Astrocyte (in vitro differentiated cells and primary cell): ENCODE measurements at regions not wholly inside any gene's neighbourhood (a gene's known extent, or its start where the extent isn't known, plus 50 kb on each side); places are given as distances from the start of the nearest gene placed in this dataset.

ENCODE experiments used
- DNase-seq: peaks from one replicate; pipeline ENCODE4 v3.0.0-alpha.2; 2010; ENCODE audit warnings: low read depth
- FAIRE-seq: peaks from 2 replicates; lab custom pipeline; 2011; peaks lifted over from hg19 to GRCh38; lab: Jason Lieb, UNC
- H2AFZ ChIP-seq: 2 replicates; pipeline ENCODE4 v1.6.0; 2012; ENCODE audit warnings: low read depth, low read length, inconsistent platforms
- H3K27ac ChIP-seq: 2 replicates; pipeline ENCODE4 v1.5.1; 2011; ENCODE audit warnings: low read depth, low read length, inconsistent platforms
- H3K27me3 ChIP-seq: 2 replicates; pipeline ENCODE4 v1.6.0; 2011; ENCODE audit warnings: low read length, inconsistent platforms; ENCODE audit not compliant: insufficient read depth
- H3K36me3 ChIP-seq: 2 replicates; pipeline ENCODE4 v1.5.1; 2011; ENCODE audit warnings: low read length, inconsistent platforms; ENCODE audit not compliant: insufficient read depth
- H3K4me1 ChIP-seq: 2 replicates; pipeline ENCODE4 v1.5.1; 2011; ENCODE audit warnings: low read length, inconsistent platforms; ENCODE audit not compliant: insufficient read depth
- H3K4me2 ChIP-seq: 2 replicates; pipeline ENCODE4 v1.6.0; 2012; ENCODE audit warnings: low read length, inconsistent platforms
- H3K4me3 ChIP-seq: 2 replicates; pipeline ENCODE4 v1.5.1; 2011; ENCODE audit warnings: low read depth, mild to moderate bottlenecking, low read length, inconsistent platforms; ENCODE audit not compliant: insufficient read depth
- H3K79me2 ChIP-seq: 2 replicates; pipeline ENCODE4 v1.6.0; 2012; ENCODE audit warnings: mild to moderate bottlenecking, low read length, inconsistent platforms; ENCODE audit not compliant: insufficient read depth
- H3K9ac ChIP-seq: 2 replicates; pipeline ENCODE4 v1.6.0; 2012; ENCODE audit warnings: mild to moderate bottlenecking, low read length, inconsistent platforms
- H3K9me3 ChIP-seq: 2 replicates; pipeline ENCODE4 v1.5.1; 2012; ENCODE audit warnings: low read depth, mild to moderate bottlenecking, low read length, inconsistent platforms; ENCODE audit not compliant: insufficient read depth
- H4K20me1 ChIP-seq: 2 replicates; pipeline ENCODE4 v1.6.0; 2012; ENCODE audit warnings: low read length, inconsistent platforms; ENCODE audit not compliant: insufficient read depth
- H3K27ac Mint-ChIP-seq: one replicate; pipeline ENCODE4 v1.8.0; 2021; ENCODE audit warnings: mild to moderate bottlenecking, mixed read lengths; ENCODE audit not compliant: unreplicated experiment
- H3K27me3 Mint-ChIP-seq: one replicate; pipeline ENCODE4 v1.8.0; 2021; ENCODE audit warnings: low read depth, mixed read lengths; ENCODE audit not compliant: unreplicated experiment
- H3K36me3 Mint-ChIP-seq: one replicate; pipeline ENCODE4 v1.8.0; 2021; ENCODE audit warnings: low read depth, mixed read lengths; ENCODE audit not compliant: unreplicated experiment
- H3K4me1 Mint-ChIP-seq: one replicate; pipeline ENCODE4 v1.8.0; 2021; ENCODE audit warnings: low read depth, mixed read lengths; ENCODE audit not compliant: unreplicated experiment
- H3K4me3 Mint-ChIP-seq: one replicate; pipeline ENCODE4 v1.8.0; 2021; ENCODE audit warnings: mild to moderate bottlenecking, moderate library complexity, mixed read lengths; ENCODE audit not compliant: unreplicated experiment
- H3K9me3 Mint-ChIP-seq: one replicate; pipeline ENCODE4 v1.8.0; 2021; ENCODE audit warnings: mild to moderate bottlenecking, mixed read lengths; ENCODE audit not compliant: unreplicated experiment
- EZH2 ChIP-seq: IDR thresholded peaks from 2 replicates; pipeline ENCODE4 v1.6.1; 2012; ENCODE audit warnings: mild to moderate bottlenecking, low read length, inconsistent platforms; ENCODE audit not compliant: insufficient read depth
- TF ChIP-seq, protein P1 (sequence below): IDR thresholded peaks from 2 replicates; pipeline ENCODE4 v1.5.1; 2011; ENCODE audit warnings: low read depth, mild to moderate bottlenecking, inconsistent platforms, low read length, moderate library complexity; ENCODE audit not compliant: insufficient read depth

DNA sequence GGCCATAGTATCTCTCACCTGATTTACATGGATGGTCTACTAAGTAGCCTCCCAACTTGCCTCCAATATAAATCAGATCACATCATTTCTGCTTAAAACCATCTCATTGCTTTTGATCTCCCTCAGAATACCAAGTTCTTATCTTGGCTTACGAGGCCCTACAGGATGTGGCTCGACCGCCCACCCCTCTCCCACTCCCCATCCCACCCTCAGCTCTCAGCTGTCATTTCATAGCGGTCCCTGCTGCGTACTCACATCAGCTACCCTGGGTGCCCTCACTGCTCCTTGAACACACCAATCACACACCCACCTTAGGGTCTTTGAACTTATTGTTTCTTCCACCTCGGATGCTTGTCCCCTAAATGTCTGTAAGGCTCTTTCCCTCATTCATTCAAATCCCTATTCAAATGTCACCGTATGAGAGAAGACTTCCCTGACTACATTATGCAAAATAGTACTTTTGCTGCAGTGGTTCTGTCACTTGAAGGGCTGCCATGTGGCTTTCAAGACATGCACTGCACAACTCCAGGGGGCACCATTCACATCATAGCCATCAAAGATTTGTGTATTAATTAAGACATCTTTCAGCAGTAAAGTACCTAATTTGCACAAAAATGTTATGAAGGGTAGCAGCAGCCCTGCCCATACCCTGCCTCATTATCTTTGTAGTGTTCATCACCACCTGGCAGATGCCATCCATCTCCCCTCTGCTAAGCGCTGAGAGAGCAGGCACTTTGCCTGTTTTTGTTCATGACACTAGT, 171.1 kb downstream of the ENC1 start:
- no peaks in the 10 kb centered on the region for H3K36me3 ChIP-seq
- H3K4me1 ChIP-seq = no peaks in the 10 kb centered on the region
- H3K4me2 ChIP-seq = no peak overlapping the region
- Mint-ChIP-seq H3K27me3 (no peaks in the 10 kb centered on the region), H3K9me3 (peaks cover 1% of the 10 kb centered on the region), H3K4me3 (no peak overlapping the region), H3K27ac (no peak overlapping the region), H3K36me3 (no peaks in the 10 kb centered on the region), H3K4me1 (peaks cover 6% of the 10 kb centered on the region)
- no peak overlapping the region for H3K27ac ChIP-seq
- no peak for DNase-seq
- no peaks in the 10 kb centered on the region for H4K20me1 ChIP-seq
- no peak overlapping the region for H3K9ac ChIP-seq
- H2AFZ ChIP-seq = no peak overlapping the region
- H3K27me3 ChIP-seq = no peaks in the 10 kb centered on the region
- H3K9me3 ChIP-seq = no peaks in the 10 kb centered on the region
- no peak for TF ChIP-seq EZH2
- TF ChIP-seq, protein P1, sequence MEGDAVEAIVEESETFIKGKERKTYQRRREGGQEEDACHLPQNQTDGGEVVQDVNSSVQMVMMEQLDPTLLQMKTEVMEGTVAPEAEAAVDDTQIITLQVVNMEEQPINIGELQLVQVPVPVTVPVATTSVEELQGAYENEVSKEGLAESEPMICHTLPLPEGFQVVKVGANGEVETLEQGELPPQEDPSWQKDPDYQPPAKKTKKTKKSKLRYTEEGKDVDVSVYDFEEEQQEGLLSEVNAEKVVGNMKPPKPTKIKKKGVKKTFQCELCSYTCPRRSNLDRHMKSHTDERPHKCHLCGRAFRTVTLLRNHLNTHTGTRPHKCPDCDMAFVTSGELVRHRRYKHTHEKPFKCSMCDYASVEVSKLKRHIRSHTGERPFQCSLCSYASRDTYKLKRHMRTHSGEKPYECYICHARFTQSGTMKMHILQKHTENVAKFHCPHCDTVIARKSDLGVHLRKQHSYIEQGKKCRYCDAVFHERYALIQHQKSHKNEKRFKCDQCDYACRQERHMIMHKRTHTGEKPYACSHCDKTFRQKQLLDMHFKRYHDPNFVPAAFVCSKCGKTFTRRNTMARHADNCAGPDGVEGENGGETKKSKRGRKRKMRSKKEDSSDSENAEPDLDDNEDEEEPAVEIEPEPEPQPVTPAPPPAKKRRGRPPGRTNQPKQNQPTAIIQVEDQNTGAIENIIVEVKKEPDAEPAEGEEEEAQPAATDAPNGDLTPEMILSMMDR = no peak
- H3K4me3 ChIP-seq = no peak overlapping the region
- FAIRE-seq = no peak
- H3K79me2 ChIP-seq = no peaks in the 10 kb centered on the region

GRCh38 chr5:74468421-74468820, 172.1 kb downstream of the ENC1 start:
- H3K9me3 ChIP-seq = no peaks in the 10 kb centered on the region
- H2AFZ ChIP-seq = no peak overlapping the region
- H3K4me1 ChIP-seq = no peaks in the 10 kb centered on the region
- no peak for FAIRE-seq
- H3K27me3 Mint-ChIP-seq = no peaks in the 10 kb centered on the region
- no peak for TF ChIP-seq EZH2
- TF ChIP-seq, protein P1 = no peak
- H3K4me1 Mint-ChIP-seq = peaks cover 6% of the 10 kb centered on the region
- H3K27me3 ChIP-seq = no peaks in the 10 kb centered on the region
- H3K79me2 ChIP-seq = no peaks in the 10 kb centered on the region
- H3K36me3 ChIP-seq = no peaks in the 10 kb centered on the region
- no peak overlapping the region for H3K9ac ChIP-seq
- H3K36me3 Mint-ChIP-seq = no peaks in the 10 kb centered on the region
- no peak overlapping the region for H3K4me3 ChIP-seq
- no peak overlapping the region for H3K4me3 Mint-ChIP-seq
- H3K27ac Mint-ChIP-seq = no peak overlapping the region
- DNase-seq = no peak
- H4K20me1 ChIP-seq = no peaks in the 10 kb centered on the region
- H3K4me2 ChIP-seq = no peak overlapping the region
- no peak overlapping the region for H3K27ac ChIP-seq
- peaks cover 1% of the 10 kb centered on the region for H3K9me3 Mint-ChIP-seq

DNA sequence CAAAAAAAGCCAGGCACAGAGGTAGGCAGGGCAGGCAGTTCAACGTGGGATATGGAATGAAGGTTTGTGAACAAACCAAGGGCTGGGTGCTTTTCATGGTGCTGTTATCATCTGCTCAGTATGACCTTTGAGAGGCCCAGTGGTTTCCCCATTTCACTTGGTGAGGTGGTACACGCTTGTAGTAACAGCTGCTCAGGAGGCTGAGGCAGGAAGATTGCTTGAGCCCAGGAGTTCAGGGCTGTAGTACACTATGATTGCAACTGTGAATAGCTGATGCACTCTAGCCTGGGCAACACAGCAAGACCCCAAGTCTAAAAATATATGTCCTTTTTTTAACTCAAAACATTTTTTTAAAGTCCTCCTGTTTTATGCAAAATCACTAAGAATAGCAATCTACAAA, 174.8 kb downstream of the ENC1 start:
- Histone ChIP-seq H3K4me1 (no peaks in the 10 kb centered on the region), H3K9ac (no peak overlapping the region), H3K36me3 (no peaks in the 10 kb centered on the region), H3K79me2 (no peaks in the 10 kb centered on the region), H3K4me2 (no peak overlapping the region), H3K4me3 (no peak overlapping the region), H3K27me3 (no peaks in the 10 kb centered on the region), H4K20me1 (no peaks in the 10 kb centered on the region), H2AFZ (no peak overlapping the region), H3K9me3 (no peaks in the 10 kb centered on the region), H3K27ac (no peak overlapping the region)
- no peak overlapping the region for H3K4me3 Mint-ChIP-seq
- H3K36me3 Mint-ChIP-seq = no peaks in the 10 kb centered on the region
- TF ChIP-seq, protein P1 = no peak
- no peak for TF ChIP-seq EZH2
- no peaks in the 10 kb centered on the region for H3K9me3 Mint-ChIP-seq
- H3K4me1 Mint-ChIP-seq = peaks cover 6% of the 10 kb centered on the region
- FAIRE-seq = no peak
- no peak overlapping the region for H3K27ac Mint-ChIP-seq
- DNase-seq = no peak
- peaks cover 4% of the 10 kb centered on the region for H3K27me3 Mint-ChIP-seq
